ENCODE measurements at regions not wholly inside any gene's neighbourhood (a gene's known extent, or its start where the extent isn't known, plus 50 kb on each side); places are given as distances from the start of the nearest gene placed in this dataset.

- Histone ChIP-seq H3K4me1 (ENCODE audit: low read length) (no peaks in the 10 kb centered on the region), H3K27me3 (ENCODE audit: low read length) (no peaks in the 10 kb centered on the region), H3K9ac (ENCODE audit: low read length) (no peak overlapping the region), H3K27ac (ENCODE audit: low read length) (no peak overlapping the region), H3K9me2 (replicated peaks; ENCODE audit: insufficient read depth, low read length) (no peaks in the 10 kb centered on the region; the same call in 1 of the 2 replicates), H4K20me1 (ENCODE audit: insufficient read depth, low read depth, low read length) (no peaks in the 10 kb centered on the region), H3K9me3 (ENCODE audit: low read length) (peaks cover 26% of the 10 kb centered on the region), H3K4me2 (ENCODE audit: low read depth, low read length, poor library complexity, severe bottlenecking) (no peak overlapping the region), H3K36me3 (ENCODE audit: insufficient read depth, low read length) (no peaks in the 10 kb centered on the region), H2AFZ (ENCODE audit: low read length) (no peak overlapping the region), H3K4me3 (ENCODE audit: low read length) (no peak overlapping the region), H3K79me2 (ENCODE audit: low read length) (no peaks in the 10 kb centered on the region)
- no peak for DNase-seq
These were observed 484.2 kb upstream of the ADAMTS5 start for GRCh38 chr21:27451116-27451515.

- Histone ChIP-seq H2AFZ (ENCODE audit: low read length) (no peak overlapping the region), H3K4me3 (ENCODE audit: low read length) (no peak overlapping the region), H3K9me3 (ENCODE audit: low read length) (peaks cover 27% of the 10 kb centered on the region), H3K4me1 (ENCODE audit: low read length) (no peaks in the 10 kb centered on the region), H3K79me2 (ENCODE audit: low read length) (no peaks in the 10 kb centered on the region), H3K9me2 (replicated peaks; ENCODE audit: insufficient read depth, low read length) (no peaks in the 10 kb centered on the region; the same call in 1 of the 2 replicates), H3K4me2 (ENCODE audit: low read depth, low read length, poor library complexity, severe bottlenecking) (no peak overlapping the region), H3K27ac (ENCODE audit: low read length) (no peak overlapping the region), H4K20me1 (ENCODE audit: insufficient read depth, low read depth, low read length) (no peaks in the 10 kb centered on the region), H3K36me3 (ENCODE audit: insufficient read depth, low read length) (no peaks in the 10 kb centered on the region), H3K9ac (ENCODE audit: low read length) (no peak overlapping the region), H3K27me3 (ENCODE audit: low read length) (no peaks in the 10 kb centered on the region)
- no peak for DNase-seq
These were observed 483.3 kb upstream of the ADAMTS5 start for GRCh38 chr21:27450216-27450615.

GRCh38 chr21:27448960-27449359 lies 482.1 kb upstream of the ADAMTS5 start:
- H3K4me1 ChIP-seq (ENCODE audit: low read length) = no peaks in the 10 kb centered on the region
- no peak overlapping the region for H2AFZ ChIP-seq (ENCODE audit: low read length)
- no peaks in the 10 kb centered on the region; the same call in 1 of the 2 replicates for H3K9me2 ChIP-seq (replicated peaks; ENCODE audit: insufficient read depth, low read length)
- no peaks in the 10 kb centered on the region for H3K27me3 ChIP-seq (ENCODE audit: low read length)
- no peak overlapping the region for H3K27ac ChIP-seq (ENCODE audit: low read length)
- H3K9ac ChIP-seq (ENCODE audit: low read length) = no peak overlapping the region
- no peaks in the 10 kb centered on the region for H4K20me1 ChIP-seq (ENCODE audit: insufficient read depth, low read depth, low read length)
- no peaks in the 10 kb centered on the region for H3K79me2 ChIP-seq (ENCODE audit: low read length)
- DNase-seq = no peak
- H3K4me3 ChIP-seq (ENCODE audit: low read length) = no peak overlapping the region
- H3K4me2 ChIP-seq (ENCODE audit: low read depth, low read length, poor library complexity, severe bottlenecking) = no peak overlapping the region
- no peaks in the 10 kb centered on the region for H3K36me3 ChIP-seq (ENCODE audit: insufficient read depth, low read length)
- peaks cover 24% of the 10 kb centered on the region for H3K9me3 ChIP-seq (ENCODE audit: low read length)

GRCh38 chr21:27447843-27448242 lies 481.0 kb upstream of the ADAMTS5 start:
- no peak overlapping the region for H3K4me2 ChIP-seq (ENCODE audit: low read depth, low read length, poor library complexity, severe bottlenecking)
- no peak for DNase-seq
- H3K4me3 ChIP-seq (ENCODE audit: low read length) = no peak overlapping the region
- no peaks in the 10 kb centered on the region for H3K4me1 ChIP-seq (ENCODE audit: low read length)
- H2AFZ ChIP-seq (ENCODE audit: low read length) = no peak overlapping the region
- H3K9me2 ChIP-seq (replicated peaks; ENCODE audit: insufficient read depth, low read length) = no peaks in the 10 kb centered on the region; the same call in 1 of the 2 replicates
- no peaks in the 10 kb centered on the region for H3K27me3 ChIP-seq (ENCODE audit: low read length)
- H4K20me1 ChIP-seq (ENCODE audit: insufficient read depth, low read depth, low read length) = no peaks in the 10 kb centered on the region
- H3K79me2 ChIP-seq (ENCODE audit: low read length) = no peaks in the 10 kb centered on the region
- H3K27ac ChIP-seq (ENCODE audit: low read length) = no peak overlapping the region
- peaks cover 22% of the 10 kb centered on the region for H3K9me3 ChIP-seq (ENCODE audit: low read length)
- H3K9ac ChIP-seq (ENCODE audit: low read length) = no peak overlapping the region
- no peaks in the 10 kb centered on the region; the same call in 1 of the 2 replicates for H3K36me3 ChIP-seq (ENCODE audit: insufficient read depth, low read length)

GRCh38 chr21:27429710-27430341 lies 462.9 kb upstream of the ADAMTS5 start:
- no peaks in the 10 kb centered on the region for H3K27me3 ChIP-seq (ENCODE audit: low read length)
- H3K9ac ChIP-seq (ENCODE audit: low read length) = no peak overlapping the region

GRCh38 chr21:27426196-27426595 lies 459.3 kb upstream of the ADAMTS5 start:
- H3K4me2 ChIP-seq (ENCODE audit: low read depth, low read length, poor library complexity, severe bottlenecking) = no peak overlapping the region
- no peaks in the 10 kb centered on the region for H3K27me3 ChIP-seq (ENCODE audit: low read length)
- no peak overlapping the region for H3K9ac ChIP-seq (ENCODE audit: low read length)
- no peaks in the 10 kb centered on the region for H3K4me1 ChIP-seq (ENCODE audit: low read length)
- no peaks in the 10 kb centered on the region for H3K36me3 ChIP-seq (ENCODE audit: insufficient read depth, low read length)
- peaks cover 46% of the 10 kb centered on the region for H3K9me3 ChIP-seq (ENCODE audit: low read length)
- no peaks in the 10 kb centered on the region for H4K20me1 ChIP-seq (ENCODE audit: insufficient read depth, low read depth, low read length)
- H3K79me2 ChIP-seq (ENCODE audit: low read length) = no peaks in the 10 kb centered on the region
- H2AFZ ChIP-seq (ENCODE audit: low read length) = no peak overlapping the region
- no peak overlapping the region for H3K27ac ChIP-seq (ENCODE audit: low read length)
- no peak overlapping the region for H3K4me3 ChIP-seq (ENCODE audit: low read length)
- no peaks in the 10 kb centered on the region for H3K9me2 ChIP-seq (replicated peaks; ENCODE audit: insufficient read depth, low read length)
- DNase-seq = no peak

More at GRCh38 chr21:27429710-27430341, 462.9 kb upstream of the ADAMTS5 start:
- no peak overlapping the region for H3K27ac ChIP-seq (ENCODE audit: low read length)
- no peak overlapping the region for H3K4me3 ChIP-seq (ENCODE audit: low read length)
- peaks cover 28% of the 10 kb centered on the region for H3K9me3 ChIP-seq (ENCODE audit: low read length)
- no peak overlapping the region for H3K4me2 ChIP-seq (ENCODE audit: low read depth, low read length, poor library complexity, severe bottlenecking)
- H3K4me1 ChIP-seq (ENCODE audit: low read length) = no peaks in the 10 kb centered on the region
- H2AFZ ChIP-seq (ENCODE audit: low read length) = no peak overlapping the region
- H3K9me2 ChIP-seq (replicated peaks; ENCODE audit: insufficient read depth, low read length) = no peaks in the 10 kb centered on the region
- H4K20me1 ChIP-seq (ENCODE audit: insufficient read depth, low read depth, low read length) = no peaks in the 10 kb centered on the region
- no peaks in the 10 kb centered on the region for H3K79me2 ChIP-seq (ENCODE audit: low read length)
- DNase-seq = no peak
- H3K36me3 ChIP-seq (ENCODE audit: insufficient read depth, low read length) = no peaks in the 10 kb centered on the region

- no peak for DNase-seq
- H3K27me3 ChIP-seq (ENCODE audit: low read length) = no peaks in the 10 kb centered on the region
- H2AFZ ChIP-seq (ENCODE audit: low read length) = no peak overlapping the region
These were observed 458.7 kb upstream of the ADAMTS5 start for GRCh38 chr21:27425574-27425973.

GRCh38 chr21:27425172-27425571 lies 458.3 kb upstream of the ADAMTS5 start:
- no peak overlapping the region for H2AFZ ChIP-seq (ENCODE audit: low read length)
- no peaks in the 10 kb centered on the region for H3K36me3 ChIP-seq (ENCODE audit: insufficient read depth, low read length)
- no peak overlapping the region for H3K27ac ChIP-seq (ENCODE audit: low read length)
- no peak for DNase-seq
- H4K20me1 ChIP-seq (ENCODE audit: insufficient read depth, low read depth, low read length) = no peaks in the 10 kb centered on the region
- H3K27me3 ChIP-seq (ENCODE audit: low read length) = no peaks in the 10 kb centered on the region
- H3K4me3 ChIP-seq (ENCODE audit: low read length) = no peak overlapping the region
- no peaks in the 10 kb centered on the region for H3K9me2 ChIP-seq (replicated peaks; ENCODE audit: insufficient read depth, low read length)
- H3K79me2 ChIP-seq (ENCODE audit: low read length) = no peaks in the 10 kb centered on the region
- H3K4me2 ChIP-seq (ENCODE audit: low read depth, low read length, poor library complexity, severe bottlenecking) = no peak overlapping the region
- H3K9me3 ChIP-seq (ENCODE audit: low read length) = peaks cover 43% of the 10 kb centered on the region
- H3K9ac ChIP-seq (ENCODE audit: low read length) = no peak overlapping the region
- H3K4me1 ChIP-seq (ENCODE audit: low read length) = no peaks in the 10 kb centered on the region

More at GRCh38 chr21:27425574-27425973, 458.7 kb upstream of the ADAMTS5 start:
- Histone ChIP-seq H3K9me3 (ENCODE audit: low read length) (peaks cover 43% of the 10 kb centered on the region), H3K9ac (ENCODE audit: low read length) (no peak overlapping the region), H3K79me2 (ENCODE audit: low read length) (no peaks in the 10 kb centered on the region), H3K27ac (ENCODE audit: low read length) (no peak overlapping the region), H4K20me1 (ENCODE audit: insufficient read depth, low read depth, low read length) (no peaks in the 10 kb centered on the region), H3K4me1 (ENCODE audit: low read length) (no peaks in the 10 kb centered on the region), H3K4me3 (ENCODE audit: low read length) (no peak overlapping the region), H3K9me2 (replicated peaks; ENCODE audit: insufficient read depth, low read length) (no peaks in the 10 kb centered on the region), H3K36me3 (ENCODE audit: insufficient read depth, low read length) (no peaks in the 10 kb centered on the region), H3K4me2 (ENCODE audit: low read depth, low read length, poor library complexity, severe bottlenecking) (no peak overlapping the region)
